Right cardiac atrium (tissue), 5 donors: ENCODE measurements at regions not wholly inside any gene's neighbourhood (a gene's known extent, or its start where the extent isn't known, plus 50 kb on each side); places are given as distances from the start of the nearest gene placed in this dataset.

Experiments used
- ATAC-seq, 2 donors: fragments of 200-7000 bp; cut with Tn5 transposase; one replicate each; pipeline versions ENCODE4 v1.8.0 to v1.9.1; 2020; ENCODE audit warnings: moderate library complexity in 2 of 2, mild to moderate bottlenecking in 1 of 2
- DNase-seq, 3 donors: peaks; one replicate each; pipeline ENCODE4 v3.0.0-alpha.2; 2020
- H3K27ac ChIP-seq: one replicate; pipeline ENCODE4 v1.5.1; 2013; ENCODE audit warnings: mild to moderate bottlenecking, low read length, control low read depth, moderate library complexity
- H3K27me3 ChIP-seq: one replicate; pipeline ENCODE4 v1.6.1; 2013; ENCODE audit not compliant: control insufficient read depth, insufficient read depth
- H3K4me1 ChIP-seq: one replicate; pipeline ENCODE4 v1.6.1; 2013; ENCODE audit warnings: low read length; ENCODE audit not compliant: control insufficient read depth, insufficient read depth
- H3K4me3 ChIP-seq: one replicate; pipeline ENCODE4 v1.5.1; 2013; ENCODE audit warnings: low read length, control low read depth
- H3K9me3 ChIP-seq: one replicate; pipeline ENCODE4 v1.6.1; 2013; ENCODE audit warnings: low read length; ENCODE audit not compliant: control insufficient read depth
- WGBS: extraction: QIAGEN DNeasy Blood & Tissue Kit; methylation state at CpG from one replicate; pipeline ENCODE4 v1.1.7; 2013; 5-methylcytosine and 5-hydroxymethylcytosine counted together
- intact Hi-C, 4 donors: fragments of 100-400 bp; cut with DNase I; formaldehyde crosslinking; loops; one replicate each; pipeline versions ENCODE4 v1.11.0 to v1.14.0; 2022 to 2023
- donor health status: healthy with polysubstance abuse.
- donor health status: DM: no; HTN: yes; CAD: no.
- donor health status: DM: no; HTN: no; CAD: no.
- donor health status: DM: no; HTN: yes; CAD: no; lungs with severe emphysema.
- donor health status: DM: yes; HTN: yes; CAD: no.

DNA sequence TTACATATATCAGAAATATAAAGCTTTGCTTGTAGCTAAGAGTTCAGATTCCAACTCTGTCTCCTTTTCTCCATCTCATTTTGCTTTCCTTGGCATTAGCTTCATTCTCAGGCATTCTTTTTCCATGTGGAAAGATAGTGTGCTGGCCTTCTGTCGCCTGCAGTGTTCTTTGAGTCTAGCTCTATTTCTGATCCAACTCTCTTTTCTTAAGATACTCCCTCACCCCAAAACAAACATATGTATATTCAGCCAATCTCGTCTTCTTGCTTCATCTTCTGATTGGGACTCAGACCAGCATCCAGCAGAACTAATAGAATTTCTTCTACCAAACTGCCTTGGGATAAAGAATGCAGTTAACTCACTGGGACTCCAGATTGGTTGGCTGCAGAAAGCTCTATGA, 532.2 kb downstream of the MID1IP1 start:
- ATAC-seq (peak in 1 of 2 donors; percentile 38), DNase-seq (no peak)
- no peak overlapping the region for H3K27ac ChIP-seq
- WGBS = 50% methylated on average over 2 of the region's 2 CpGs
- peaks cover 5% of the 10 kb centered on the region for H3K4me1 ChIP-seq
- H3K9me3 ChIP-seq = no peaks in the 10 kb centered on the region
- H3K4me3 ChIP-seq = no peak overlapping the region
- intact Hi-C loops = no loop called here
- H3K27me3 ChIP-seq = no peaks in the 10 kb centered on the region

DNA sequence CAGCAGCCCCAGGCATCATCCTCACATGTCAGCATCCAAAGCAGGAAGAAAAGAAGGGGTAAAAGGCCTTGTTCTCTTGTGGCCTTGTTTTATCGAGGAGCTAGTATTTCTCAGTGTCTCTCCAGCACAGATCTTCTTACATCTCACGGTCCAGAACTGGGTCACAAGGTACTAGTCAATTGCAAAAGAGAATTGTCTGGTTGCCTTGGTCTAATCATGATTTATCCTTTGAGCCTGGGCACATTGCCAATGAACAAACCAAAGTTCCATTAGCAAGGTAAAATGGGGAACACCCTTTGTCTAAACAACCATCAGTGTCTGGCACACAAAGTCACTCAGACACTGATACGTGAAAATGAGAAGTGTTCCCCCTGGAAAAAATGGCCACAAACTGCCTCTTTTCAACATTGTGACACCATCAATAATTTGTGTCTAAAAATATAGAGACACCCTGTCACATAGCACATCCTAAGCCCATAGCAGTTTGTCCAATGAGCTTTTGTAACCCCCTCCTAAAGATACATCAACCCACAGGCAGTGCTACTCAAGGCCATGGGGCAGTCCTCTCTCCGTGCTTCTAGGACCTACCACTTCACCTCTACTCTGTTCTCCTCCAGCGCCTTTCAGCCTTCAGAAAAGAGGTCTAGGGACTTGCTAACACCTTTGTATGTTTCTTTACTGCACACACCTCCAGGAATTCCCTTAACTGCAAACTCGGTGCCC, 534.4 kb downstream of the MID1IP1 start:
- WGBS = 82% methylated on average over 6 of the region's 6 CpGs
- ATAC-seq (no peak), DNase-seq (no peak)
- Histone ChIP-seq H3K4me3 (no peak overlapping the region), H3K27ac (no peak overlapping the region), H3K9me3 (no peaks in the 10 kb centered on the region), H3K4me1 (peaks cover 5% of the 10 kb centered on the region), H3K27me3 (no peaks in the 10 kb centered on the region)
- intact Hi-C loops = no loop called here

DNA sequence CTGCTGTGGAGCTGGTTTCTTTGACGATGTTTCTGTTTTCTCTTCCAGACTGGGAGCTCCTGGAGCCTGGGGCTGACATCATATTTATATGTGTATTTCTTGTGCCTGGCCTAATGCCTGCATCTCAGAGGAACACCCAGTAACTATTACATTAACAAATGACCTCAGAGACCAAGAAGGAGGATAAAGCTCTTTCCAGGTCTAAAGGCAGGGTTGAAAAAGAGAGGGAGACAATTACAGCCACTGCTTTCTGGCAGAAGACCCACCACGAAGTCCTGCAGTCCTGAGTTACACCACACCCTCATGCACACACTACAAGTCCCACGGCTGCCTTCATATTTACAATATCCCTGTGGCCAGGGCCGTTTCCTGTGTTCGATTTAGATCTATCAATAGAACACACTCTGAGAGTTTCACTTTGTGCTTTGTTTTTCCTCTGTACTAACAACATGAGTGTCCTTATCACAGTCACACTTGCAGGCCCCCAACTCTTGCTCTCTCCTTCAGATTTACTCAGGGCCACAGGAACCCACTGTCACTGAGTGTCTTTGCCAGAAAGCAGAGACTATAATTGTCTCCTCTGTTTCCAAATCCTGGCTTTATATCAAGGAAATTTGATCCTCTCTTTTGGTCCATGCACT, 535.5 kb downstream of the MID1IP1 start:
- peak overlapping the region; percentile 97 for H3K27ac ChIP-seq
- peak in 2 of 3 donors; percentile 22 to 60 for DNase-seq
- H3K4me3 ChIP-seq = no peak overlapping the region
- ATAC-seq = peak; percentile 80 to 81
- no peaks in the 10 kb centered on the region for H3K27me3 ChIP-seq
- intact Hi-C loops = no loop called here
- H3K4me1 ChIP-seq = peaks cover 5% of the 10 kb centered on the region
- no peaks in the 10 kb centered on the region for H3K9me3 ChIP-seq
- WGBS = 2% methylated on average over 5 of the region's 5 CpGs

DNA sequence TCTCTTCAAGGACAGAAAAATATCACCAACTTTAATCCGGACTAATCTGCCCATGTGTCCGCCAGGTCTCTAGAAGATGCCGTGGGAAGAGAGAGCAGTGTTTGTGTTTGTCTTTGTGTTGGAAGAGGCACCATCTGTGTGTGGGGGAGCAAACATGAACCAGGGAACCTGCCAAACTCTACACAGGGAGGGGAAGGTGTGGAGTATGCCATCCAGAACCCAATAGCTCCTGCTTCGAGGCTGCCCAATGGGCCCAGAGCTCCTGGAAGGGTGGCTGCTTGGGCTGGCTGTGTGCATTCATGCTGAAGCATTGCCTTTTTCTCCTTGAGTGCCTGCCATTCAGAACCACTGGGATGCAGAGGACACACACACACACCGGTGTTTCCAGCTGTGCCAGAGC, 536.2 kb downstream of the MID1IP1 start:
- ATAC-seq (peak in 1 of 2 donors; percentile 20), DNase-seq (no peak)
- H3K4me3 ChIP-seq = no peak overlapping the region
- 43% methylated on average over 5 of the region's 5 CpGs for WGBS
- H3K4me1 ChIP-seq = peaks cover 5% of the 10 kb centered on the region
- H3K27ac ChIP-seq = peak overlapping the region; percentile 47
- H3K27me3 ChIP-seq = no peaks in the 10 kb centered on the region
- intact Hi-C loops = no loop called here
- no peaks in the 10 kb centered on the region for H3K9me3 ChIP-seq

DNA sequence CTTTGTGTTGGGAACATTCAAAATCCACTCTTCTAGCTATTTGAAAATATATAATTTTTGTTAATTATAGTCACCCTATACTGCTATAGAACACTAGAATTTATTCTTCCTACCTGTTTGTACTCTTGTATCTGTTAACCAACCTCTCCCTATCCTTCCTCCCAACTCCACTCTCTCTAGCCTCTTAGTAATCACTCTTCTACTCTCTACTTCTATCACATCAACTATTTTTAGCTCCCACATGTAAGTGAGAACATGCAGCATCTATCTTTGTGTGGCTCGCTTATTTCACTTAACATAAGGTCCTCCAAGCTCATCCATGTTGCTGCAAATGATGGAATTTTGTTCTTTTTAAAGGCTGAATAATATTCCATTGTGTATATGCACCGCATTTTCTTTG, 537.3 kb downstream of the MID1IP1 start:
- ATAC-seq = no peak
- 86% methylated on average over 2 of the region's 2 CpGs for WGBS
- H3K27ac ChIP-seq = no peak overlapping the region

DNA sequence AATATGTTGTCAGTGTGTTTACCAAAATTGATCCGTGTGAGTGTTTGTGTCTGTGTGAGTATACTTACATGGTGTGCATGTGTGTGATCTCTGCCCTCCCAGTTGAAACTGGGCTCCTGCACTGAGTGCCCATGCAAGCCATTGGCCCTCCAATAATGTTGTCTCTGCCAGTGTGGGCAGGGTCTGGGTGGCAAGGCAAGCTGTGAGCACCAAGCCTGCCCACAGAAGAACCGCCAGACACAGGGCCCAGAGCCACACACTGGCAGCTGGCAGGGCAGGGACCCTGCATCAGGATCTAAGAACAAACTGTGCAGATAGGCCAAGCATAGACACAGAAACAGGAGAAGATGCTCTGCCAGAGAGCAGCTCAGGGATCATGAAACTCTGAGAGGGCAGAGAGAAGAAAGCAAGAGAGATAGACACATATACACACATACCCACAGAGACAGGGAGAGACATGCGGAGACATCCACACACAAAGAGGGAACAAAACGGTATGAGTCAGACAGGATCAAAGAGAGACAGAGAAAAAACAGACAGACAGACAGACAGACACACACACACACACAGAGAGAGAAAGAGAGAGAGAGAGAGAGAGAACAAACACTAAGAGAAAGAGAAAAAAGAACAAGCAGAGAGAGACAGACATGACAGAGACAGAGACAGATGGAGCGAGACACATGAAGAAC, 555.0 kb downstream of the MID1IP1 start:
- no peaks in the 10 kb centered on the region for H3K27me3 ChIP-seq
- DNase-seq (no peak), ATAC-seq (no peak)
- no peaks in the 10 kb centered on the region for H3K9me3 ChIP-seq
- 91% methylated on average over 5 of the region's 5 CpGs for WGBS
- intact Hi-C loops = no loop called here
- no peak overlapping the region for H3K27ac ChIP-seq
- no peaks in the 10 kb centered on the region for H3K4me1 ChIP-seq
- no peak overlapping the region for H3K4me3 ChIP-seq

More for the DNA sequence above, 537.3 kb downstream of the MID1IP1 start:
- Histone ChIP-seq H3K4me1 (peaks cover 5% of the 10 kb centered on the region), H3K4me3 (no peak overlapping the region), H3K9me3 (no peaks in the 10 kb centered on the region), H3K27me3 (no peaks in the 10 kb centered on the region)
- DNase-seq = no peak
- intact Hi-C loops = no loop called here

DNA sequence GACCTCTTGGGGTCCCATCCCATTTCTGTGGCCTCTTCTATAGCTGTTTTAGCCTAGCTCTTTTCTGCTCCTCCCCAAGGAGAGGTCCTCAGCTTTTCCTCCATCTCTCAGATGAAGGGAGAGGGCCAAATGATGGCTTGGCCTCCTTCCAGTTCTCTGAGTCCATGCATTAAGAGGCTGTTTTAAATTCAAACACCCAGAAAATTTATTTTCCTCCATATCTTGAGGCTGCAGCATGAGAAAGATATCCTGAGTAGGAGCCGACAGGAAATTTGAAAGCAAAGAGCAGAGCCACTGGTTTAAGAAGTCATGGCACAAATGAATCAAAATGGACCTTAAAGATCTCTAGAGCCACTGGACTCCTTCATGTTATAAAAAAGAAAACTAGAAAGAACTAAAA, 558.8 kb downstream of the MID1IP1 start:
- H3K4me1 ChIP-seq = no peaks in the 10 kb centered on the region
- no peaks in the 10 kb centered on the region for H3K9me3 ChIP-seq
- WGBS = 58% methylated on average over 1 of the region's 1 CpG
- intact Hi-C loops = no loop called here
- no peak overlapping the region for H3K4me3 ChIP-seq
- ATAC-seq (no peak), DNase-seq (no peak)
- H3K27me3 ChIP-seq = no peaks in the 10 kb centered on the region
- H3K27ac ChIP-seq = no peak overlapping the region

DNA sequence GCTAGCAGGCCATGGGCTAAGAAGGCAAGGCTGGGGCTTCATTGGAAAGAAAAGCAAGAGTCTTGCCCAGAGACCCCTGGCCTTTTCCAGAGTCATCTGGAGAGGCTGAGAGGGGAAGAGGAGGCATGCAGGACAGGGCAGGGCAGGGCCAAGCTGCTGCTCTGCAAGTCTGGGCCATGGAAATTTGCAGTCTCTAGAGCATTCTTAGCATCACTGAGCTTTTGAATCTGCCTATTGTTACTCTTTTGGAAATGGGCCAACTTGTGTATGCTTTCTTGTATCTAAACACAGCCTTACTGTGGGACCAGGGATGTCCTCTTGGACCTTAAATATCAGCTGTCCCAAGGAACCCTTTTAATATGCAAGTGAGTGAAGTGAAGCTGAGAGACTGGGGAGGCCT, 560.5 kb downstream of the MID1IP1 start:
- Histone ChIP-seq H3K4me1 (no peaks in the 10 kb centered on the region), H3K27ac (no peak overlapping the region), H3K9me3 (no peaks in the 10 kb centered on the region), H3K4me3 (no peak overlapping the region), H3K27me3 (no peaks in the 10 kb centered on the region)
- ATAC-seq = no peak
- no peak for DNase-seq
- intact Hi-C loops = no loop called here

DNA sequence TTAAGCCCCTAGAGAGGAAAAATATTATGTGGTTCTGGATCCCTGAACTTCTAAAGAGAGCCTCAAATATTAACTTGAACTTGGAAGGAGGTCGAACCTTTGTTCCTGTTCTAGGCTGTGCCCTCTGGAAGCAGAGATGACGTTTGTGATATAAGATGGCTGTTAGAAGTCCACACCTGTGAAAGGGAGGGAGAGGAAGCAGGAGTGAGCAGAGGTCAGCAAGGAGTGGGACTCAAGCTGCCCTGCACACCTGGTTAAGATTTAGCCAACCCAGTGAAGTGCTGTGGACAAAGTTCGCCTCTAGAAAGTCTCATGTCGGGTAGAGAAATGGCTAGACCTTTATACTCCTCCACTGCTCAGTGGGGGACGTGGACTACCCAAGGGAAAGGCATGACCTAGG, 566.2 kb downstream of the MID1IP1 start:
- 88% methylated on average over 5 of the region's 5 CpGs for WGBS
- ATAC-seq = no peak
- Histone ChIP-seq H3K27me3 (no peaks in the 10 kb centered on the region), H3K4me1 (no peaks in the 10 kb centered on the region), H3K4me3 (no peak overlapping the region), H3K27ac (no peak overlapping the region), H3K9me3 (no peaks in the 10 kb centered on the region)
- intact Hi-C loops = no loop called here
- no peak for DNase-seq

DNA sequence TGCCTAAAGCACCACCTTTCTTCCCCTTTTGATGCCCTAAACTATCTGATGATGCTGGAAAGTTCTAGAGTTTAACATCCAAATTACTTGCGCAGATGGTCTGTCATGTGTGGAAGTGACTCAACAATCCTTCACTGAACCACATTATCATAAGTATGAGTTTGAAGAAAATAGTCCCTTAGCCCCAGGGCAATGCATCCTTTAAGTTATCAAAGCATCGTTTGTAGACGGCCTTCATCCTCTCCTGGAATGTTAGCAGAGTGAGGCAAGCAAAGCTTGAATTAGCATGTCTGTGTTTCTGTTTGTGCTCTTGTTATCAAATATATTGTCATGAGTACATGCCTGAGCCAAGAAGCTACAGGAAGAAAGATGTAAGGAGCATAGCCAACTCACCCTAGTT, 570.9 kb downstream of the MID1IP1 start:
- H3K27ac ChIP-seq = no peak overlapping the region
- ATAC-seq (no peak), DNase-seq (no peak)
- no peaks in the 10 kb centered on the region for H3K4me1 ChIP-seq
- no peaks in the 10 kb centered on the region for H3K27me3 ChIP-seq
- 61% methylated on average over 3 of the region's 3 CpGs for WGBS
- no peak overlapping the region for H3K4me3 ChIP-seq
- H3K9me3 ChIP-seq = no peaks in the 10 kb centered on the region
- intact Hi-C loops = no loop called here

DNA sequence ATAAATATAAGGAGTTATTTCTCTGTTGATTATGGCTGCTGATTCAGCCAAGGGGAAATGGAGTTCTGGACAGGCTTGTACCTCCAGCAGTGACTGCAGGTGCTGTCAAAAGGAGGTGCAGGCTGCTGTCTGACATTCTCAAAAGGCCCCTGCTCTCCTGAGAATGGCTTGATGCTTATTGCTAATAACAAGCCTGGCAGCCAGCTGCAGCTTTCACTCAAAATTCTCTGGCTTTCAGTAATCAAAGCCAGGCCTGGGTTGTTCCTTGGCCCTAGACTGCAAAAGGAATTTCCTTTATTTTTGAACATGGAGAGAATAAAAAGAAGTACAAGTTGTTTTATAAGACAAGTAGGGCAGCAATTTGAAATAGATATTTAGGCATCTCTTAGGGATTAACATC, 575.9 kb downstream of the MID1IP1 start:
- peak in 1 of 3 donors; percentile 43 for DNase-seq
- no peak for ATAC-seq
- Histone ChIP-seq H3K4me1 (no peaks in the 10 kb centered on the region), H3K27me3 (no peaks in the 10 kb centered on the region), H3K4me3 (no peak overlapping the region), H3K27ac (no peak overlapping the region), H3K9me3 (no peaks in the 10 kb centered on the region)
- intact Hi-C loops = no loop called here
